GM12878 (cell line): ENCODE measurements at regions not wholly inside any gene's neighbourhood (a gene's known extent, or its start where the extent isn't known, plus 50 kb on each side); places are given as distances from the start of the nearest gene placed in this dataset.

Experiments
- ATAC-seq: fragments of 200-7000 bp; cut with Tn5 transposase; 3 replicates; pipeline ENCODE4 v1.9.1; 2020; ENCODE audit warnings: mild to moderate bottlenecking, moderate library complexity
- BruUV-seq: library from RNA; stranded (reverse); fragments of 400-500 nt; replicated peaks from 2 replicates; lab custom pipeline; 2021; lab: Mats Ljungman, UMichigan
- CTCF ChIA-PET: fragments of 300-600 bp; sonication (Branson Sonifier 250); formaldehyde crosslinking; extraction: SDS; loops from one replicate; lab custom pipeline; 2021; ENCODE audit warnings: inconsistent platforms; lab: Yijun Ruan, JAX
- POLR2A ChIA-PET: fragments of 350-600 bp; formaldehyde crosslinking; extraction: SDS; loops from one replicate; lab custom pipeline; 2021; ENCODE audit warnings: inconsistent platforms; lab: Charles Lee
- RAD21 ChIA-PET: fragments of 300-600 bp; sonication (Branson Sonifier 250); formaldehyde crosslinking; loops from one replicate; lab custom pipeline; 2023; ENCODE audit warnings: antibody characterized with exemption; ENCODE audit not compliant: unreplicated experiment; lab: Charles Lee
- SMC1A ChIA-PET: fragments of 300-600 bp; sonication (Branson Sonifier 250); formaldehyde crosslinking; loops from one replicate; lab custom pipeline; 2023; ENCODE audit not compliant: unreplicated experiment, uncharacterized antibody; lab: Charles Lee
- DNase-seq: peaks from one replicate; pipeline ENCODE4 v3.0.0-alpha.2; 2011; ENCODE audit warnings: low read depth, low spot score
- FAIRE-seq: peaks from 3 replicates; lab custom pipeline; 2011; peaks lifted over from hg19 to GRCh38; lab: Jason Lieb, UNC
- H2AFZ ChIP-seq: 2 replicates; pipeline ENCODE4 v1.6.0; 2011; ENCODE audit warnings: low read depth, low read length, control low read depth; ENCODE audit not compliant: control insufficient read depth
- H3K27ac ChIP-seq: 2 replicates; pipeline ENCODE4 v1.5.1; 2011; ENCODE audit warnings: control low read depth; ENCODE audit not compliant: control insufficient read depth, insufficient read depth
- H3K27me3 ChIP-seq, 2 experiments: replicated peaks in 1 of 2; 2 replicates each; pipeline versions ENCODE4 v1.6.0 to v1.6.1; 2011; ENCODE audit warnings: low read length in 1 of 2; ENCODE audit not compliant: control insufficient read depth in 2 of 2, insufficient read depth in 2 of 2
- H3K36me3 ChIP-seq, 2 experiments: 2 replicates each; pipeline ENCODE4 v1.5.1; 2011; ENCODE audit warnings: low read length in 1 of 2; ENCODE audit not compliant: control insufficient read depth in 2 of 2, insufficient read depth in 2 of 2
- H3K4me1 ChIP-seq: 2 replicates; pipeline ENCODE4 v1.6.1; 2011; ENCODE audit warnings: mild to moderate bottlenecking, low read length, moderate library complexity, mixed read lengths; ENCODE audit not compliant: control insufficient read depth, insufficient read depth
- H3K4me2 ChIP-seq: 2 replicates; pipeline ENCODE4 v1.6.0; 2011; ENCODE audit warnings: control low read depth; ENCODE audit not compliant: control insufficient read depth, insufficient read depth
- H3K4me3 ChIP-seq: fragments of 200-600 bp; sonication (generic); 2 replicates; pipeline ENCODE4 v1.5.1; 2016
- H3K79me2 ChIP-seq: 2 replicates; pipeline ENCODE4 v1.6.0; 2011; ENCODE audit warnings: low read length; ENCODE audit not compliant: control insufficient read depth, insufficient read depth
- H3K9ac ChIP-seq: 2 replicates; pipeline ENCODE4 v1.8.0; 2011; ENCODE audit warnings: low read length, control low read depth, mixed read lengths; ENCODE audit not compliant: control insufficient read depth, insufficient read depth
- H3K9me3 ChIP-seq: replicated peaks from 3 replicates; pipeline ENCODE4 v1.5.1; 2011; ENCODE audit warnings: mild to moderate bottlenecking, low read length; ENCODE audit not compliant: control insufficient read depth, insufficient read depth
- H4K20me1 ChIP-seq: 2 replicates; pipeline ENCODE4 v1.6.0; 2011; ENCODE audit not compliant: control insufficient read depth, insufficient read depth
- ETV6 ChIP-seq, 2 experiments: fragments of 450-650 bp in 1 of 2; IDR thresholded peaks in 1 of 2; conservative IDR thresholded peaks in 1 of 2; 2 replicates each; pipeline ENCODE4 v1.6.1; 2014; ENCODE audit warnings: antibody characterized with exemption in 1 of 2, borderline replicate concordance in 1 of 2, low read depth in 1 of 2, mild to moderate bottlenecking in 1 of 2, moderate library complexity in 1 of 2
- GATAD2B ChIP-seq: fragments of 450-650 bp; conservative IDR thresholded peaks from 2 replicates; pipeline ENCODE4 v1.6.1; 2017; ENCODE audit warnings: low read depth, mild to moderate bottlenecking, moderate library complexity
- TBL1XR1 ChIP-seq: IDR thresholded peaks from 2 replicates; pipeline ENCODE4 v1.6.1; 2012; ENCODE audit warnings: low read depth, low read length, improper control_type of control experiment
- WGBS: methylation state at CpG from one replicate; pipeline ENCODE4 v1.1.6; 2016; ENCODE audit warnings: low lambda C conversion rate; ENCODE audit not compliant: insufficient replicate concordance, insufficient coverage; ENCODE audit errors: missing lambda C conversion rate; 5-methylcytosine and 5-hydroxymethylcytosine counted together
- in situ Hi-C: fragments of 300-500 bp; cut with MboI; formaldehyde crosslinking; loops from 9 replicates; pipeline ENCODE4 v1.14.3; 2018; ENCODE audit warnings: mixed read lengths
- intact Hi-C: fragments of 100-400 bp; cut with micrococcal nuclease; formaldehyde crosslinking; loops from one replicate; pipeline ENCODE4 v1.14.2; 2022; ENCODE audit not compliant: unreplicated experiment
- TF ChIP-seq, protein P1 (sequence below): fragments of 450-650 bp; IDR thresholded peaks from 2 replicates; pipeline ENCODE4 v1.6.1; 2017; ENCODE audit warnings: antibody characterized with exemption, mild to moderate bottlenecking, moderate library complexity
- TF ChIP-seq, protein P2 (sequence below): IDR thresholded peaks from 2 replicates; pipeline ENCODE4 v1.6.1; 2012; ENCODE audit warnings: low read length, inconsistent platforms
- TF ChIP-seq, protein P3 (sequence below): fragments of 450-650 bp; IDR thresholded peaks from 2 replicates; pipeline ENCODE4 v1.6.1; 2017; ENCODE audit warnings: borderline replicate concordance

- no peaks in the 10 kb centered on the region for H3K79me2 ChIP-seq
- TF ChIP-seq GATAD2B (no peak), ETV6 (conservative IDR thresholded peaks at IDR 0.05 in 1 of 2, IDR thresholded peaks at IDR 0.05 in 1 of 2; ENCODE audit: borderline replicate concordance in 1 of 2, low read depth in 1 of 2) (no peak), TBL1XR1 (no peak)
- no TSS peak for BruUV-seq
- H3K36me3 ChIP-seq = no peaks in the 10 kb centered on the region
- no peaks in the 10 kb centered on the region for H3K27me3 ChIP-seq
- no peak overlapping the region for H3K27ac ChIP-seq
- DNase-seq (no peak), ATAC-seq (no peak), FAIRE-seq (no peak)
- RAD21 ChIA-PET = no interaction called here
- no peaks in the 10 kb centered on the region for H3K4me1 ChIP-seq
- H3K4me3 ChIP-seq = no peak overlapping the region
- no peaks in the 10 kb centered on the region for H3K9me3 ChIP-seq
- no peak overlapping the region for H3K9ac ChIP-seq
- SMC1A ChIA-PET = no interaction called here
- no peak overlapping the region for H2AFZ ChIP-seq
- H3K4me2 ChIP-seq = no peak overlapping the region
- in situ Hi-C loops (no loop called here), intact Hi-C loops (no loop called here)
- no peaks in the 10 kb centered on the region for H4K20me1 ChIP-seq
- POLR2A ChIA-PET = no interaction called here
- CTCF ChIA-PET = no interaction called here
- 0% methylated on average over 1 of the region's 1 CpG for WGBS
Observed at GRCh38 chr12:71045781-71046180, 112.0 kb downstream of the TSPAN8 start.

- FAIRE-seq = no peak
- no TSS peak for BruUV-seq
- Histone ChIP-seq H3K79me2 (no peaks in the 10 kb centered on the region), H2AFZ (no peak overlapping the region), H3K9ac (no peak overlapping the region), H3K27ac (no peak overlapping the region), H4K20me1 (no peaks in the 10 kb centered on the region), H3K4me1 (no peaks in the 10 kb centered on the region), H3K4me3 (no peak overlapping the region), H3K36me3 (no peaks in the 10 kb centered on the region), H3K9me3 (no peaks in the 10 kb centered on the region), H3K4me2 (no peak overlapping the region), H3K27me3 (no peaks in the 10 kb centered on the region)
- TF ChIP-seq, protein P1, sequence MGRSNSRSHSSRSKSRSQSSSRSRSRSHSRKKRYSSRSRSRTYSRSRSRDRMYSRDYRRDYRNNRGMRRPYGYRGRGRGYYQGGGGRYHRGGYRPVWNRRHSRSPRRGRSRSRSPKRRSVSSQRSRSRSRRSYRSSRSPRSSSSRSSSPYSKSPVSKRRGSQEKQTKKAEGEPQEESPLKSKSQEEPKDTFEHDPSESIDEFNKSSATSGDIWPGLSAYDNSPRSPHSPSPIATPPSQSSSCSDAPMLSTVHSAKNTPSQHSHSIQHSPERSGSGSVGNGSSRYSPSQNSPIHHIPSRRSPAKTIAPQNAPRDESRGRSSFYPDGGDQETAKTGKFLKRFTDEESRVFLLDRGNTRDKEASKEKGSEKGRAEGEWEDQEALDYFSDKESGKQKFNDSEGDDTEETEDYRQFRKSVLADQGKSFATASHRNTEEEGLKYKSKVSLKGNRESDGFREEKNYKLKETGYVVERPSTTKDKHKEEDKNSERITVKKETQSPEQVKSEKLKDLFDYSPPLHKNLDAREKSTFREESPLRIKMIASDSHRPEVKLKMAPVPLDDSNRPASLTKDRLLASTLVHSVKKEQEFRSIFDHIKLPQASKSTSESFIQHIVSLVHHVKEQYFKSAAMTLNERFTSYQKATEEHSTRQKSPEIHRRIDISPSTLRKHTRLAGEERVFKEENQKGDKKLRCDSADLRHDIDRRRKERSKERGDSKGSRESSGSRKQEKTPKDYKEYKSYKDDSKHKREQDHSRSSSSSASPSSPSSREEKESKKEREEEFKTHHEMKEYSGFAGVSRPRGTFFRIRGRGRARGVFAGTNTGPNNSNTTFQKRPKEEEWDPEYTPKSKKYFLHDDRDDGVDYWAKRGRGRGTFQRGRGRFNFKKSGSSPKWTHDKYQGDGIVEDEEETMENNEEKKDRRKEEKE = no peak
- TF ChIP-seq, protein P2, sequence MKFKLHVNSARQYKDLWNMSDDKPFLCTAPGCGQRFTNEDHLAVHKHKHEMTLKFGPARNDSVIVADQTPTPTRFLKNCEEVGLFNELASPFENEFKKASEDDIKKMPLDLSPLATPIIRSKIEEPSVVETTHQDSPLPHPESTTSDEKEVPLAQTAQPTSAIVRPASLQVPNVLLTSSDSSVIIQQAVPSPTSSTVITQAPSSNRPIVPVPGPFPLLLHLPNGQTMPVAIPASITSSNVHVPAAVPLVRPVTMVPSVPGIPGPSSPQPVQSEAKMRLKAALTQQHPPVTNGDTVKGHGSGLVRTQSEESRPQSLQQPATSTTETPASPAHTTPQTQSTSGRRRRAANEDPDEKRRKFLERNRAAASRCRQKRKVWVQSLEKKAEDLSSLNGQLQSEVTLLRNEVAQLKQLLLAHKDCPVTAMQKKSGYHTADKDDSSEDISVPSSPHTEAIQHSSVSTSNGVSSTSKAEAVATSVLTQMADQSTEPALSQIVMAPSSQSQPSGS = no peak
- TF ChIP-seq, protein P3, sequence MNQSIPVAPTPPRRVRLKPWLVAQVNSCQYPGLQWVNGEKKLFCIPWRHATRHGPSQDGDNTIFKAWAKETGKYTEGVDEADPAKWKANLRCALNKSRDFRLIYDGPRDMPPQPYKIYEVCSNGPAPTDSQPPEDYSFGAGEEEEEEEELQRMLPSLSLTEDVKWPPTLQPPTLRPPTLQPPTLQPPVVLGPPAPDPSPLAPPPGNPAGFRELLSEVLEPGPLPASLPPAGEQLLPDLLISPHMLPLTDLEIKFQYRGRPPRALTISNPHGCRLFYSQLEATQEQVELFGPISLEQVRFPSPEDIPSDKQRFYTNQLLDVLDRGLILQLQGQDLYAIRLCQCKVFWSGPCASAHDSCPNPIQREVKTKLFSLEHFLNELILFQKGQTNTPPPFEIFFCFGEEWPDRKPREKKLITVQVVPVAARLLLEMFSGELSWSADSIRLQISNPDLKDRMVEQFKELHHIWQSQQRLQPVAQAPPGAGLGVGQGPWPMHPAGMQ = no peak
- POLR2A ChIA-PET = interaction anchor here (0.6 kb wide), 1 partner anchor 1683 kb away, joined by 4 read pairs; no protein-coding TSS in a partner anchor
- no peak for DNase-seq
- in situ Hi-C loops (no loop called here), intact Hi-C loops (no loop called here)
- no peak for ATAC-seq
- WGBS = 36% methylated on average over 2 of the region's 2 CpGs
- RAD21 ChIA-PET = no interaction called here
- CTCF ChIA-PET = interaction anchor here (0.6 kb wide), 1 partner anchor 114 kb away, joined by 3 read pairs; no protein-coding TSS in a partner anchor
- SMC1A ChIA-PET = no interaction called here
Observed at GRCh38 chr12:71041476-71041875, 116.3 kb downstream of the TSPAN8 start.
